LHCN-M2 (cell line): ENCODE measurements at regions not wholly inside any gene's neighbourhood (a gene's known extent, or its start where the extent isn't known, plus 50 kb on each side); places are given as distances from the start of the nearest gene placed in this dataset.

Experiments used
- DNase-seq: peaks from one replicate; pipeline ENCODE4 v3.0.0-alpha.2; 2012; ENCODE audit warnings: low read depth

- DNase-seq = peak; percentile 2
These were observed 54.2 kb upstream of the SPANXN3 start for GRCh38 chrX:143571521-143571920.

GRCh38 chrX:143570782-143571181 is 53.5 kb upstream of the SPANXN3 start:
- no peak for DNase-seq

- DNase-seq = no peak
These were observed 51.2 kb upstream of the SPANXN3 start for GRCh38 chrX:143568467-143568866.
